ENCODE measurements at regions not wholly inside any gene's neighbourhood (a gene's known extent, or its start where the extent isn't known, plus 50 kb on each side); places are given as distances from the start of the nearest gene placed in this dataset.

GRCh38 chr6:63503199-63503598 lies 69.1 kb upstream of the LOC128125822 start:
- Histone ChIP-seq H3K4me1 (ENCODE audit: insufficient read depth, low read length, poor library complexity, severe bottlenecking) (no peaks in the 10 kb centered on the region), H3K4me3 (ENCODE audit: low read depth, low read length, poor library complexity, severe bottlenecking) (no peak overlapping the region), H3K4me2 (ENCODE audit: low read length) (no peak overlapping the region), H3K27ac (ENCODE audit: low read depth, low read length, poor library complexity, severe bottlenecking) (no peak overlapping the region), H3K36me3 (ENCODE audit: insufficient read depth, low read length) (no peaks in the 10 kb centered on the region), H3K9me2 (ENCODE audit: insufficient read depth, low read length) (no peaks in the 10 kb centered on the region), H3K9me3 (ENCODE audit: low read length) (no peaks in the 10 kb centered on the region), H2AFZ (ENCODE audit: low read length) (no peak overlapping the region), H4K20me1 (ENCODE audit: insufficient read depth, low read length) (no peaks in the 10 kb centered on the region), H3K79me2 (ENCODE audit: insufficient read depth, low read depth, low read length) (no peaks in the 10 kb centered on the region)
- BruUV-seq (replicated peaks), result no TSS peak
- intact Hi-C loops (cut with micrococcal nuclease; ENCODE audit: unreplicated experiment), result no loop called here
- no peak for TF ChIP-seq EZH2phosphoT487 (IDR thresholded peaks at IDR 0.05; ENCODE audit: borderline replicate concordance, low read depth, low read length)
- TF ChIP-seq, protein P1, sequence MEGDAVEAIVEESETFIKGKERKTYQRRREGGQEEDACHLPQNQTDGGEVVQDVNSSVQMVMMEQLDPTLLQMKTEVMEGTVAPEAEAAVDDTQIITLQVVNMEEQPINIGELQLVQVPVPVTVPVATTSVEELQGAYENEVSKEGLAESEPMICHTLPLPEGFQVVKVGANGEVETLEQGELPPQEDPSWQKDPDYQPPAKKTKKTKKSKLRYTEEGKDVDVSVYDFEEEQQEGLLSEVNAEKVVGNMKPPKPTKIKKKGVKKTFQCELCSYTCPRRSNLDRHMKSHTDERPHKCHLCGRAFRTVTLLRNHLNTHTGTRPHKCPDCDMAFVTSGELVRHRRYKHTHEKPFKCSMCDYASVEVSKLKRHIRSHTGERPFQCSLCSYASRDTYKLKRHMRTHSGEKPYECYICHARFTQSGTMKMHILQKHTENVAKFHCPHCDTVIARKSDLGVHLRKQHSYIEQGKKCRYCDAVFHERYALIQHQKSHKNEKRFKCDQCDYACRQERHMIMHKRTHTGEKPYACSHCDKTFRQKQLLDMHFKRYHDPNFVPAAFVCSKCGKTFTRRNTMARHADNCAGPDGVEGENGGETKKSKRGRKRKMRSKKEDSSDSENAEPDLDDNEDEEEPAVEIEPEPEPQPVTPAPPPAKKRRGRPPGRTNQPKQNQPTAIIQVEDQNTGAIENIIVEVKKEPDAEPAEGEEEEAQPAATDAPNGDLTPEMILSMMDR (conservative IDR thresholded peaks at IDR 0.05; ENCODE audit: low read length), result no peak
- ChIA-PET POLR2A (interaction anchor here (0.6 to 1.0 kb wide), 4 partner anchors 10 to 299 kb away, joined by 3 to 4 read pairs (median 3); no protein-coding TSS in a partner anchor), CTCF (ENCODE audit: unreplicated experiment) (no interaction called here)
- DNase-seq (ENCODE audit: low spot score), result no peak

DNA sequence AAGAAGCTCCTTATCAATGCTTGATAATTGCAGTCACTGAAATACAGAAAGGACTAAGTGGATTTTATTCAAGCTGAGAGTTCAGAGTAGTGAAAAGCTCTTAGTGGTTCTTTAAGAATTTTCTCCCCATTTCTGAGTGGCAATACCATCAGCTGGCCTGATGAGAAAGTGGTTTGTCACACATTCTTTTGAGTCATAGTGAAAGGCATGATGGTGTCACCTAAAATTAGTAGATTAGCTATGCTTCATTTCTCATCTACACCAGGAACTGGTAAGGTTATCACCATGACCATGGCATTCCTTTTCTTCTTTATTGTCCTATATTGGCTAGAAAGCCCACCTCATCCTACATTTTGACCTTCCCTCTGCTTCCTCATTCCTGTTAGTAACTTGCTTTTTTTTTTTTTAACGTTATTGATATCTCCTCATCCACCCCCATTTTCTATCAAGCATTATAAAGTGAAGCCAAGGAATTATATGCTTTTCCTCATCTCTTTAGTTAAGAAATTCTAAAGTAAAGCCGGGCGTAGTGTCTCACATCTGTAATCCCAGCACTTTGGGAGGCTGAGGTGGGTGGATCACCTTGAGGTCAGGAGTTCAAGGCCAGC lies 67.4 kb upstream of the LOC128125822 start:
- no peaks in the 10 kb centered on the region for H3K36me3 ChIP-seq (ENCODE audit: insufficient read depth, low read length)
- no peak overlapping the region for H3K4me3 ChIP-seq (ENCODE audit: low read depth, low read length, poor library complexity, severe bottlenecking)
- no peak overlapping the region for H2AFZ ChIP-seq (ENCODE audit: low read length)
- BruUV-seq (replicated peaks), result no TSS peak
- ChIA-PET POLR2A (interaction anchor here (0.5 to 0.7 kb wide), 4 partner anchors 13 to 43 kb away, joined by 3 read pairs; no protein-coding TSS in a partner anchor), CTCF (ENCODE audit: unreplicated experiment) (no interaction called here)
- H3K4me1 ChIP-seq (ENCODE audit: insufficient read depth, low read length, poor library complexity, severe bottlenecking), result no peaks in the 10 kb centered on the region
- no peak overlapping the region for H3K4me2 ChIP-seq (ENCODE audit: low read length)
- intact Hi-C loops (cut with micrococcal nuclease; ENCODE audit: unreplicated experiment), result no loop called here
- DNase-seq (ENCODE audit: low spot score), result no peak
- no peaks in the 10 kb centered on the region for H3K9me2 ChIP-seq (ENCODE audit: insufficient read depth, low read length)
- H3K79me2 ChIP-seq (ENCODE audit: insufficient read depth, low read depth, low read length), result no peaks in the 10 kb centered on the region
- no peak overlapping the region for H3K27ac ChIP-seq (ENCODE audit: low read depth, low read length, poor library complexity, severe bottlenecking)
- no peaks in the 10 kb centered on the region for H3K9me3 ChIP-seq (ENCODE audit: low read length)
- no peak for TF ChIP-seq EZH2phosphoT487 (IDR thresholded peaks at IDR 0.05; ENCODE audit: borderline replicate concordance, low read depth, low read length)
- TF ChIP-seq, protein P1 (conservative IDR thresholded peaks at IDR 0.05; ENCODE audit: low read length), result no peak
- H4K20me1 ChIP-seq (ENCODE audit: insufficient read depth, low read length), result no peaks in the 10 kb centered on the region

DNA sequence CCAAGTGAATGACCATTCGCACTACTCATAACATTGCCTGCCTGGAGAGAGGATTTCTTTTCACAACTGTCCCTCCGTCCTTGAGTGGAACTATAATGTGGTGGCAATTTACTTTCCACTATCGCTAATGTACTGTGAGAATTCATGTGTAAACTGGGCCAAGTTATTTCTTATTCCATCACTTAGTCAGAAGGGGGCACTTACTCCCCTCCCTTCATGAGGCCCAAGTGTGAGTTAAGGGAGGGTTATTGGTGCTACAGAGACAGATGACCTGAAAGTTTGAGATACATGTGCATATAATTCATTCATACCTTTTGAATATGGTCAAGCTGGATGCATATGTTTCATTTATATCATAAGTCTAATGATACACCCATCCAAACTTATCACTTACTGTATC lies 65.2 kb upstream of the LOC128125822 start:
- no peak for DNase-seq (ENCODE audit: low spot score)
- H2AFZ ChIP-seq (ENCODE audit: low read length), result no peak overlapping the region
- H3K36me3 ChIP-seq (ENCODE audit: insufficient read depth, low read length), result no peaks in the 10 kb centered on the region
- no peaks in the 10 kb centered on the region for H3K9me2 ChIP-seq (ENCODE audit: insufficient read depth, low read length)
- no peak overlapping the region for H3K4me3 ChIP-seq (ENCODE audit: low read depth, low read length, poor library complexity, severe bottlenecking)
- no peak for TF ChIP-seq EZH2phosphoT487 (IDR thresholded peaks at IDR 0.05; ENCODE audit: borderline replicate concordance, low read depth, low read length)
- TF ChIP-seq, protein P1 (conservative IDR thresholded peaks at IDR 0.05; ENCODE audit: low read length), result peak; percentile 53
- intact Hi-C loops (cut with micrococcal nuclease; ENCODE audit: unreplicated experiment), result no loop called here
- H3K9me3 ChIP-seq (ENCODE audit: low read length), result no peaks in the 10 kb centered on the region
- H3K27ac ChIP-seq (ENCODE audit: low read depth, low read length, poor library complexity, severe bottlenecking), result no peak overlapping the region
- no peak overlapping the region for H3K4me2 ChIP-seq (ENCODE audit: low read length)
- CTCF ChIA-PET (ENCODE audit: unreplicated experiment), result no interaction called here
- BruUV-seq (replicated peaks), result no TSS peak
- POLR2A ChIA-PET, result interaction anchor here (0.7 to 0.9 kb wide), 2 partner anchors 20 to 257 kb away, joined by 3 read pairs; no protein-coding TSS in a partner anchor
- no peaks in the 10 kb centered on the region for H3K79me2 ChIP-seq (ENCODE audit: insufficient read depth, low read depth, low read length)
- H4K20me1 ChIP-seq (ENCODE audit: insufficient read depth, low read length), result no peaks in the 10 kb centered on the region
- H3K4me1 ChIP-seq (ENCODE audit: insufficient read depth, low read length, poor library complexity, severe bottlenecking), result no peaks in the 10 kb centered on the region
